Type B pancreatic cell (in vitro differentiated cells): ENCODE measurements at regions not wholly inside any gene's neighbourhood (a gene's known extent, or its start where the extent isn't known, plus 50 kb on each side); places are given as distances from the start of the nearest gene placed in this dataset.

Experiments
- DNase-seq: peaks from one replicate; pipeline ENCODE4 v3.0.0; 2021; ENCODE audit warnings: mixed read lengths; ENCODE audit not compliant: unreplicated experiment; ENCODE audit errors: extremely low spot score
- H3K27ac Mint-ChIP-seq: 2 replicates; pipeline ENCODE4 v1.8.0; 2021; ENCODE audit warnings: mild to moderate bottlenecking, mixed read lengths
- H3K27me3 Mint-ChIP-seq: 2 replicates; pipeline ENCODE4 v1.8.0; 2021; ENCODE audit warnings: mixed read lengths
- H3K36me3 Mint-ChIP-seq: 2 replicates; pipeline ENCODE4 v1.8.0; 2021; ENCODE audit warnings: mixed read lengths
- H3K4me1 Mint-ChIP-seq: one replicate; pipeline ENCODE4 v1.8.0; 2021; ENCODE audit warnings: mixed read lengths; ENCODE audit not compliant: unreplicated experiment
- H3K4me3 Mint-ChIP-seq: 2 replicates; pipeline ENCODE4 v1.8.0; 2021; ENCODE audit warnings: mild to moderate bottlenecking, mixed read lengths
- H3K9me3 Mint-ChIP-seq: 2 replicates; pipeline ENCODE4 v1.8.0; 2021; ENCODE audit warnings: mixed read lengths
- TF ChIP-seq, protein P1 (sequence below): fragments of 200-600 bp; sonication (generic); conservative IDR thresholded peaks from 2 replicates; pipeline ENCODE4 v1.5.0; 2021; ENCODE audit warnings: antibody characterized with exemption, mild to moderate bottlenecking

DNA sequence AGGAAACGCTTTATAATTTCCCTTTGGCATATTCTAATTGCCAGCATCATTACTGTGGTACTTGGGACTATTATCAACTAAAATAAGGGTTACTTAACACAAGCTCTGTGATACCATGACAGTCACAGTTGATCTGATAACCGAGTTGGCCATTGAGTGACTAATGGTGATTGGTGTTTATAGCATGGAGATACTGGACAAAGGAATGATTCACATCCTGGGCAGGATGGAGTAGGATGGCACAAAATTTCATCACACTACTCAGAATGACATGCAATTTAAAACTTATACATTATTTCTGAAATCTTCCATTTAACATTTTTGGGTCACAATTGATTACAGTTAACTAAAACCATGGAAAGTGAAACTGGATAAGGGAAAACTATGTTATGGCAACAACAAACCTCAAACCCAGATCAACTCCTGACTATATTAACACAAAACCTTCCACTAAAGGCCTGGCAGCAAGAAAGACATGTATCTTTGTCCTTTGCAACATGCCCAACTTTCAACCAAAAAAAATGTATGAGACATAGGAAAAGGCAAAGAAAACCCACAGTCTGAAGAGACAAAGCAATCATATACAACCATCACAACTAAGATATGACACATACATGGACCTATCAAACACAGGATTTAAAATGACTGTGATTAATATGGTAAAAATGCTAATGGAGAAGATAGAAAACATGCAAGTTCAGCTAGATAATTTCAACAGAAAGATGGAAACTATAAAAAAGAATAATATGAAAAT lies 208.5 kb upstream of the NRP1 start:
- TF ChIP-seq, protein P1, sequence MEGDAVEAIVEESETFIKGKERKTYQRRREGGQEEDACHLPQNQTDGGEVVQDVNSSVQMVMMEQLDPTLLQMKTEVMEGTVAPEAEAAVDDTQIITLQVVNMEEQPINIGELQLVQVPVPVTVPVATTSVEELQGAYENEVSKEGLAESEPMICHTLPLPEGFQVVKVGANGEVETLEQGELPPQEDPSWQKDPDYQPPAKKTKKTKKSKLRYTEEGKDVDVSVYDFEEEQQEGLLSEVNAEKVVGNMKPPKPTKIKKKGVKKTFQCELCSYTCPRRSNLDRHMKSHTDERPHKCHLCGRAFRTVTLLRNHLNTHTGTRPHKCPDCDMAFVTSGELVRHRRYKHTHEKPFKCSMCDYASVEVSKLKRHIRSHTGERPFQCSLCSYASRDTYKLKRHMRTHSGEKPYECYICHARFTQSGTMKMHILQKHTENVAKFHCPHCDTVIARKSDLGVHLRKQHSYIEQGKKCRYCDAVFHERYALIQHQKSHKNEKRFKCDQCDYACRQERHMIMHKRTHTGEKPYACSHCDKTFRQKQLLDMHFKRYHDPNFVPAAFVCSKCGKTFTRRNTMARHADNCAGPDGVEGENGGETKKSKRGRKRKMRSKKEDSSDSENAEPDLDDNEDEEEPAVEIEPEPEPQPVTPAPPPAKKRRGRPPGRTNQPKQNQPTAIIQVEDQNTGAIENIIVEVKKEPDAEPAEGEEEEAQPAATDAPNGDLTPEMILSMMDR = no peak
- H3K4me1 Mint-ChIP-seq = no peaks in the 10 kb centered on the region
- DNase-seq = no peak
- H3K9me3 Mint-ChIP-seq = peaks cover 9% of the 10 kb centered on the region
- H3K36me3 Mint-ChIP-seq = peaks cover 4% of the 10 kb centered on the region
- H3K27ac Mint-ChIP-seq = no peak overlapping the region
- peaks cover 3% of the 10 kb centered on the region for H3K27me3 Mint-ChIP-seq
- no peak overlapping the region for H3K4me3 Mint-ChIP-seq

DNA sequence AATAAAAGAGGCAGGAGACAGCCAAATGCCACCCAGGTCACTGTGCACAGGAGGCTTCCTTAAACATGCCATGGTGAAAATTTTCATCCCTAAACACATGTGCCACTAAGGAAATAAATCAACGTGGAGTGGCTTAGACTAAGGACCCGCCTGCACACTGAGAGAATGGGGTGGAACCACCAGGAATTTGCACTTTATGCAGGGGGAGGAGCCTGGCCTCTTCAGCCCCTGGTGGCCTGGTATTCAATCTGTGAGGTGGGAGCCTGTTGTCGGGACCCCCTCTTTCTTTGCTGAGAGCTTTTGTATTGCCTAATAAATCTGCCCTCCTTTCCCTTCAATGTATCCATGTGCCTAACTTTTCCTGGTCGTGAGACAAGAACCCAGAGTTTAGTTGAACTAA lies 204.6 kb upstream of the NRP1 start:
- no peak overlapping the region for H3K4me3 Mint-ChIP-seq
- no peak overlapping the region for H3K27ac Mint-ChIP-seq
- peaks cover 9% of the 10 kb centered on the region for H3K9me3 Mint-ChIP-seq

DNA sequence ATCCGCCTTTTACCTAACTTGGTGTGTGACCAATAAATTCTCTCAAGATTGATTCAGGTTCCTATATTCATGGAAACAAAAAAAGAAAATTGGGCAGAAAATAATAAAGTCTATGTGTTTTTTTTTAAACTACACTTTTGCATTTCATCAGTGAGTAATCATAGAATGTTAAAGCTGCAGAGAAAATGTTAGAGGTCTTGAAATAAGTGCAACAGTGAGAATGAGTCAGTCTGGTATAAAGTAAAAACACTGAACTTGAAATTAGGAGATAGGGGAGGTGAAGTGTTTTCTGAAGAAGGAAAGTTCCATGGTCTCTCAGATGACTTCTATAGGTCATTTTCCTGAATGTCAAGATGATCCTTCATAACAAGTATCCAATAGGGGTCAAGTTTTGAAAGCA lies 202.6 kb upstream of the NRP1 start:
- Mint-ChIP-seq H3K9me3 (no peaks in the 10 kb centered on the region), H3K4me1 (peaks cover 27% of the 10 kb centered on the region), H3K27me3 (peaks cover 20% of the 10 kb centered on the region), H3K27ac (no peak overlapping the region), H3K4me3 (no peak overlapping the region), H3K36me3 (no peaks in the 10 kb centered on the region)
- no peak for DNase-seq
- TF ChIP-seq, protein P1 = no peak

More for the DNA sequence above, 204.6 kb upstream of the NRP1 start:
- peaks cover 11% of the 10 kb centered on the region for H3K27me3 Mint-ChIP-seq
- TF ChIP-seq, protein P1 = no peak
- H3K36me3 Mint-ChIP-seq = no peaks in the 10 kb centered on the region
- H3K4me1 Mint-ChIP-seq = peaks cover 21% of the 10 kb centered on the region
- no peak for DNase-seq

DNA sequence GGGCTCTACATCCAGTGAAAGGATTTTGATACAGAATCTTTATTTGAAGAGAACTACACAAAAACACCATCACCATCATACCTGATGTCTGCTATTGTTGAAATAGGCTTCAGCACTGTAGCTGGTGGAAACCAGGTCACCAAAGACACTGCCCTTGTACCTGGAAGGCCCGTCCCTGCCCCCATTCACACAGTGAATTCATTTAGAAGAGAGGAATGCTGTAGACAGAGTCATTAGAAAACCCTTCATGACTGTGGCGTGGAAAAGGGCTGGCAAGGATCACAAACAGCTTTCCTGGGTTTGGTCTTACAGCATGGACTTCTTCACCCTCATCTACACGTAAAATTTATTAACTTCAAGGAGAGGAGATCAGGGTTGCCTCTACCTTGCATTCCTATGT lies 202.0 kb upstream of the NRP1 start:
- H3K4me3 Mint-ChIP-seq = no peak overlapping the region
- TF ChIP-seq, protein P1 = no peak
- no peak for DNase-seq
- H3K4me1 Mint-ChIP-seq = peaks cover 27% of the 10 kb centered on the region
- H3K9me3 Mint-ChIP-seq = no peaks in the 10 kb centered on the region
- peaks cover 18% of the 10 kb centered on the region for H3K27me3 Mint-ChIP-seq
- no peak overlapping the region for H3K27ac Mint-ChIP-seq
- H3K36me3 Mint-ChIP-seq = no peaks in the 10 kb centered on the region

DNA sequence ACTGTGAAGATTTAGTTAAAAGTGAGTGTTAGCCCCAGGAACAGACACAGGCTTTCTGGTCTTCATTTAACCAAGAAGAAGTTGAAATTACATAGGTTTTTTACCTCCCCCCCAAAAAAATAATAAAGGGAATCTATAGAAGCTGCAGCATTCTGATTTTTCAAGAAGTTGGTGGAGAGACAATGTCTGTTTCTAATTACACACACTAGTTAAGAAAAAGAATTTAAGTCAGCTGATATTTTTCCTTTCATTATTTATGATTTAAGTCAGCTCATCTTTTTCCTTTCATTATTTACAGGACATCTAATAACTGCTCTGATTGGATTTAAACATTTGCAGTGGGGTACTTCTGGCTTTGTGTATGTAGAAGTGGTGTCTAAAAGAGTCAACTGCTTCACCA lies 201.4 kb upstream of the NRP1 start:
- Mint-ChIP-seq H3K9me3 (no peaks in the 10 kb centered on the region), H3K27ac (no peak overlapping the region), H3K27me3 (peaks cover 22% of the 10 kb centered on the region), H3K36me3 (no peaks in the 10 kb centered on the region), H3K4me3 (no peak overlapping the region), H3K4me1 (peaks cover 27% of the 10 kb centered on the region)
- TF ChIP-seq, protein P1 = no peak
- DNase-seq = no peak

DNA sequence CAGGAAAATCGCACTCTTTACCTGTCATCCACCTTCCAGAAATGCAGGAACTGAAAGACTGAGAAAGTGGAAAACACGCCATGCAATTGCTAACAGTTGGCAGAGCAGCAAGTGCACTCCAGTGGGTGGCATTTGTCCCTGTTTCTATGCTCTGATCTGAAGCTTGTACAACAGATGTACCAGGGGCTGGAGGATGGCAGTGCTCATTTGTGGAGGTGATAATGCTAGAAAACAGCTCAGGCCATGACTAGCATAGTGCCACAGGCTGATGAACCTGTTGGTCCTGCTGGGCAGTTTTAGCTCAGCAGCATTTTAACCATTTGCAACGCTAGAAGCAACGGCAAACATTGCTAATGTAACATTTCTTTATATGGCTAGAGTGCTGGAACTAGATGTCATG lies 199.9 kb upstream of the NRP1 start:
- no peaks in the 10 kb centered on the region for H3K36me3 Mint-ChIP-seq
- peaks cover 27% of the 10 kb centered on the region for H3K4me1 Mint-ChIP-seq
- no peak for DNase-seq
- peaks cover 30% of the 10 kb centered on the region for H3K27me3 Mint-ChIP-seq
- H3K4me3 Mint-ChIP-seq = no peak overlapping the region
- H3K27ac Mint-ChIP-seq = no peak overlapping the region
- TF ChIP-seq, protein P1 = no peak
- no peaks in the 10 kb centered on the region for H3K9me3 Mint-ChIP-seq
